HG03095 (cell line): ENCODE measurements at regions not wholly inside any gene's neighbourhood (a gene's known extent, or its start where the extent isn't known, plus 50 kb on each side); places are given as distances from the start of the nearest gene placed in this dataset.

Experiments
- ATAC-seq: cut with Tn5 transposase; IDR thresholded peaks from one replicate; pipeline ENCODE4 v1.9.1; 2021; ENCODE audit warnings: moderate library complexity; ENCODE audit not compliant: unreplicated experiment

GRCh38 chr20:11624704-11625103 is 293.0 kb upstream of the BTBD3 start:
- ATAC-seq, result no peak

DNA sequence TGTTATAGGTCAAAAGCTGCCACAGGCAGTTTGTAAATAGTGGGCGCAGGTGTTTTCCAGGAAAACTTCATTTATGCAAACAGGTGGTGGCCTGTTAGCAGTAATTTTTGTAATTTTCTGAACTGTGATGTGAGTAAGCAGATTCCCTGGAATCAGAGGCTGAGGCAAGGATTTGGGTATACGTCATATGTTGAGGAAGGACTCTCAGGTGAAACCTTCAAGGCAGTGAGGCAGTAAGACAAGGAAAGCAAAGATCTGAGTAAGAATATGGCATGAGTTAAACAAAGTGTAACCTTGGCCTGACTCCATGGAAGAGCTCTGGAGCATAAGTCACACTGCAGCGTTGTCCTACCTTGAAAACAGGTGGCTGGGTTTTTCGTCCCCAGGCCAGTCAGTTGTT is 291.1 kb upstream of the BTBD3 start:
- no peak for ATAC-seq

DNA sequence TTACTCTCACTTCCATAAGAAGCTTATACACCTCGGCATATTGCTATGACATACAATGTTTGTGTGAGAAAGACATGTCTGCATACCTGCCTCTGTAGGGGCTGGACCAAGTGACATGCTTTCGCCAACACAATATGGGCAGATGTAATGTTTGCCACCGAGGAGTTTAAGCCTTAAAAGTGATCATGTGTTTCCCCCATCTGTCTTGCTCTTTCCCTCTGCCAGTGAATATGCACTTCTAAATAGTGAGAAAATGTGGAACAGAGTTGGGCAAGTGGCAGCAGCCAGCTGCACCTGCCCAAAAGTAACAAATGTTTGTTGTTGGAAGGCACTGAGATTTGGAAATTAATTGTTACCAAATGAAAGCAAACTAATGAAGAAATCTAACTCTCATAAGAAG is 274.8 kb upstream of the BTBD3 start:
- no peak for ATAC-seq

GRCh38 chr20:11646359-11646758 is 271.3 kb upstream of the BTBD3 start:
- no peak for ATAC-seq

- no peak for ATAC-seq
These were observed 267.1 kb upstream of the BTBD3 start for GRCh38 chr20:11650566-11650965.

DNA sequence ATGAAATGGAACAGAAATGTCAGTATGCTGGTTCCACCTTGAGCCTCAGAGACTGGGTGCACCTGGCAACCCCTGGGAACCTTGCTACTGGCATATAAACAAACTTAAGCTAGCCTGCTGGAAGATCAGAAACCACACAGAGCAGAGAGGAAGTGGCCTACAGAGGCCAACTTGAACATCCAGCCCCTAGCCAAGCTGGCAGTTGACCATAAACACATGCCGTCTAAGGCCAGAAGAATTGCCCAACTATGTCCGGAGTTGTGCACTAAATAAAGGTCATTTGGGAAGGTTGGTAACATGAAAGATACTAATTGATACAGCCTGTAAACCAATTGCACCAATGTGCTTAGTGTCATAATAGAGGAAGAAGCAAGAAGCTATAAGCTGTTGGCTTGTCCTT is 266.6 kb upstream of the BTBD3 start:
- no peak for ATAC-seq

GRCh38 chr20:11651647-11652046 is 266.0 kb upstream of the BTBD3 start:
- ATAC-seq, result no peak

DNA sequence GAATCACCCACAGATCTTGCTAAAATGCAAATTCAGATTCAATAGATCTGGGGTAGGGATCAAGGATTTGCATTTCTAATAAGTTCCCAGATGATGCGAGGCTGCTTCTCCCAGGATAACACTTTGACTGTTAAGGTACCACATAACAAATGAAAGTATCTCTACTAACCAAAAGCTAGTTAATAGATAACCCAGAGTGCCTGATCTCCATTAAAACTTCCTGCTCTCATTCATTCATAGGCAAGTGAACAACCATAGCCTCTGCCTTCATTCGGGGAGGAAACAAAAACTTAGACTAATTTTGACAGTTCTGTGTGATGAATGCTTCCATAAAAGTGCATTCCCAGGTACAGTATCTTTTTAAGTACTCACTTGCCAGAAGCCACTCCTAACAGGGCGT is 265.6 kb upstream of the BTBD3 start:
- ATAC-seq, result no peak

DNA sequence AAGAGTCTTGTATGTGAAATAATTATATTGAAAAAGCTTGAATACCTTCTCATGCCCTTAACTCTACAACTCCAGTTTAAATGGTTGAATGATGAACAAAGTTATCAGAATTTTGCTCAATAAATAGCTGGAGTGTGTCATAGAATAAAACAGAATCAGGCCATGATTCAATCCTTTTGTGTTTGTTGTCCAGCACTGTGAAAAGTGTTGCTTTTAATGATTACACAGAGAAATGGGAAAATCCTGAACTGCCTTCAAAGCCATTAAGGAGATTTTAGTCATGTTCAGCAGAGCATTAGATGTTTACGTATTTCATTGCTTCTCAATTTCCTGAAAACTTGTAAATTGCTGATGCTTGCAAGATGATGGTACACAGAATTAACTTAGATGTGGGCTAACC is 262.9 kb upstream of the BTBD3 start:
- no peak for ATAC-seq

DNA sequence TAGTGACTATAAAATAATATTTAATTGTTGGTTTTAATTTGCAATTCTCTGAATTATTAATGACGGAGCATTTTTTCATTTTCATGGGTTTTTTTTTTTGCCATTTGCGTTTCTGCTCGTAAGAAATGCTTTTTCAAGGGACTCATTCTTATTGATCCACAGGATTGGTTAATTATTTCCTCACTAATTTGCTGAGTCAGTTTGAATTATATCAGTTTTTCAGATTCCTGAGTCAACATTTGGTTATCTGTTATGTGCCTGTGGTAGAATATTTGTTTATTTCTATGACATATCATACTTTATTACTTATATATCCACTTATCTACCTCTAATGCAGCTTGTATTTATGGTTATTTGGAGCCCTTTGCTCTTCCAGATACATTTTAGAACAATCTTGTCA is 257.0 kb upstream of the BTBD3 start:
- no peak for ATAC-seq

DNA sequence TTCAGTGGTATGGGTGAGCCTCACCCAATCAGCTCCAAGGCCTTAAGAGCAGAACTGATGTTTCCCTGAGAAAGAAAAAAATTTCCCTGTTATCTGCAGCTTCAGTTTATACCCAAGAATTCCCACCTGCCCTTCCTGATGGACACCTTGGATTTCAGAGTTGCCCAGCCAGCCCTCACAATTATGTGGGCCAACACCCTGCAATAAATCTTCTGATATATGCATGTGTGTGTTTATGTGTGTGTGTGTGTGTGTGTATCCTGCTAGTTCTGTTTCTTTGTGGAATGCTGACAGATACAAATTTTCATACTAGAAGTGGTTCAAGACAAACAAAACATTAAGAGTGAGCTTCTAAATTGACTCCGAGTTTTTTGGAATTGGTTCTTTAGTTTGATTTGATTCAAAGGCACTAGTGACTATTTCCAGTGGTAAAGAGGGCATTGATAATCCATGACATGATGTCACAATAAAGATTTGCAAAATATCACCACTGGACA is 246.6 kb upstream of the BTBD3 start:
- no peak for ATAC-seq

GRCh38 chr20:11672959-11673358 is 244.7 kb upstream of the BTBD3 start:
- no peak for ATAC-seq

- no peak for ATAC-seq
These were observed 241.6 kb upstream of the BTBD3 start for GRCh38 chr20:11675920-11676629.

GRCh38 chr20:11676630-11677287 is 240.9 kb upstream of the BTBD3 start:
- no peak for ATAC-seq

DNA sequence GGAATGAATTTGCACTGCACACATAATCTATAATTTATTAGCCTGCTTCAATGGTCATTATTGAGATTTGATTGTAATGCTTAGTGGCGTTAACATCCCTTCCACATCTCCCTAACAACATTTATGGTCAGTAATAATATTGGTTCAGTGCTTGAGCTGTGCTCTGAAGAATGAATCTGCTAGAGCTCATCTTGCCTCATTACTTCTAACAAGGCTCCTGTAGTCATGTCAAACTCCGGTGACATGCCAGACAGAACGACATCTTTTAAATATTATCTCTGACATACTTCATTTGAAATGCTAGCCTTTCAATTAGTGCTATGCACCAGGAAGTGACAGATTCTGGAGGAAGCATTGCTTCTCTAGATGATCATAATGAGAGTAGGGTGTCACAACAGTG is 240.3 kb upstream of the BTBD3 start:
- no peak for ATAC-seq

DNA sequence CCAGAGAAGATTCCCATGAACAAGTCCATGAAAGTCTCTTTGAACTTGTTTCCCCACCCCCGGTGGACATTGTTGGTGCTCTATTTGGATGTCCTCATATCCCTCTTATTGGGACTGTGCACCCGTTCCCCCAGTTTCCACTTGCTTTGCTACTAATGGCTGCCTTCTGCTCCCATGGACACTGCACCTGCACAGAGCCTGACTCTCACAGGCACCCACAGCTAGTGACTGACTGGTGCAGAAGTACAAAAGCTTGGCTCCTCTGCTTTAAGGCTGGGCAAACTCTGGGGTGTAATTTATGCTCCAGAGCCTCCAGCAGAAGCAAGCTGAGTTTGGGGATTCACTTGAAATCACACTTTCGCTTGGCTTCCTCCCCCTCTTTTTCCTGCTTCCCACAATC is 239.9 kb upstream of the BTBD3 start:
- ATAC-seq, result no peak

- no peak for ATAC-seq
These were observed 235.4 kb upstream of the BTBD3 start for GRCh38 chr20:11682285-11682684.

- ATAC-seq, result no peak
These were observed 231.5 kb upstream of the BTBD3 start for GRCh38 chr20:11686195-11686594.

GRCh38 chr20:11686820-11687543 is 230.7 kb upstream of the BTBD3 start:
- ATAC-seq, result no peak

- no peak for ATAC-seq
These were observed 230.0 kb upstream of the BTBD3 start for GRCh38 chr20:11687546-11688292.

DNA sequence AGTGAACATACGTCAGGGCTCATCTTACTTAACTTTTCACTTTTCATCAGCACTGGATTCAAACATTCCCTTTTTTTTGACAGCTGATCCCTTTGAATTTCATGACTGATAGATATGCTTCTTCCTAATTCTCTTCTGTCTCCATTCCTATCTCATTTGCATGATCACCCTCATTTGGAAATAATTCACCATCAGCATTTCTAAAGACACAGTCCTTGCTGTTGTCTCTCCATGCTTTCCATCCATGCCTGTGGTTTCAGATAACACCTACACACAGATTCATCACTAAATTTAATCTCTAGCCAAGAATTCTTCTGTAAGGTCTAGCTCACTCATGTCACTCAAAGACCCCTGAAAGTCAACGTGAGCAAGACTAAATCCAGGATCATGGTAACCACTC is 228.4 kb upstream of the BTBD3 start:
- no peak for ATAC-seq
